Liver (tissue), 8 donors: ENCODE measurements at regions not wholly inside any gene's neighbourhood (a gene's known extent, or its start where the extent isn't known, plus 50 kb on each side); places are given as distances from the start of the nearest gene placed in this dataset.

Experiments used
- DNase-seq: peaks from one replicate; pipeline ENCODE4 v3.0.0-alpha.2; 2017; ENCODE audit warnings: low spot score
- H3K27ac ChIP-seq, 2 donors: one replicate each; pipeline ENCODE4 v1.7.0; 2013; ENCODE audit warnings: inconsistent platforms in 2 of 2, low read length in 2 of 2, control low read depth in 1 of 2, low read depth in 1 of 2, mild to moderate bottlenecking in 1 of 2
- H3K27me3 ChIP-seq, 4 donors: one replicate each; pipeline versions ENCODE4 v1.6.1 to v1.7.0; 2013; ENCODE audit warnings: low read length in 3 of 4, inconsistent platforms in 1 of 4, mild to moderate bottlenecking in 1 of 4, moderate library complexity in 1 of 4; ENCODE audit not compliant: control insufficient read depth in 4 of 4, insufficient read depth in 4 of 4
- H3K36me3 ChIP-seq, 4 donors: one replicate each; pipeline versions ENCODE4 v1.6.1 to v1.7.0; 2013; ENCODE audit warnings: low read length in 3 of 4, mild to moderate bottlenecking in 3 of 4, low read depth in 1 of 4, moderate library complexity in 1 of 4; ENCODE audit not compliant: control insufficient read depth in 4 of 4, insufficient read depth in 3 of 4
- H3K4me1 ChIP-seq, 4 donors: one replicate each; pipeline versions ENCODE4 v1.6.1 to v1.7.0; 2013; ENCODE audit warnings: low read length in 3 of 4, mild to moderate bottlenecking in 3 of 4, moderate library complexity in 1 of 4; ENCODE audit not compliant: control insufficient read depth in 4 of 4, insufficient read depth in 4 of 4
- H3K4me3 ChIP-seq, 3 donors: one replicate each; pipeline versions ENCODE4 v1.6.1 to v1.7.0; 2013; ENCODE audit warnings: low read length in 3 of 3, control low read depth in 1 of 3, low read depth in 1 of 3, mild to moderate bottlenecking in 1 of 3
- H3K9ac ChIP-seq, 2 donors: one replicate each; pipeline ENCODE4 v1.7.0; 2013; ENCODE audit warnings: low read length in 2 of 2, mild to moderate bottlenecking in 2 of 2, moderate library complexity in 2 of 2, control low read depth in 1 of 2, low read depth in 1 of 2
- H3K9me3 ChIP-seq, 4 donors: one replicate each; pipeline versions ENCODE4 v1.6.1 to v1.7.0; 2013; ENCODE audit warnings: low read length in 3 of 4; ENCODE audit not compliant: control insufficient read depth in 4 of 4
- ATF3 ChIP-seq: IDR thresholded peaks from 2 replicates; pipeline ENCODE4 v1.6.1; 2016; ENCODE audit warnings: antibody characterized with exemption
- EGR1 ChIP-seq, 2 donors: IDR thresholded peaks; 2 replicates each; pipeline ENCODE4 v1.6.1; 2016 to 2018; ENCODE audit warnings: antibody characterized with exemption in 2 of 2, low read depth in 2 of 2
- FOXA1 ChIP-seq: IDR thresholded peaks from 2 replicates; pipeline ENCODE4 v1.6.1; 2016; ENCODE audit warnings: antibody characterized with exemption
- FOXA2 ChIP-seq: IDR thresholded peaks from 2 replicates; pipeline ENCODE4 v1.6.1; 2016; ENCODE audit warnings: antibody characterized with exemption
- GABPA ChIP-seq, 2 donors: IDR thresholded peaks in 1 of 2; conservative IDR thresholded peaks in 1 of 2; 2 replicates each; pipeline ENCODE4 v1.6.1; 2016; ENCODE audit warnings: antibody characterized with exemption in 2 of 2, mild to moderate bottlenecking in 1 of 2, moderate library complexity in 1 of 2
- HNF4A ChIP-seq, 2 donors: conservative IDR thresholded peaks; 2 replicates each; pipeline ENCODE4 v1.6.1; 2016; ENCODE audit warnings: antibody characterized with exemption in 2 of 2, mild to moderate bottlenecking in 2 of 2
- HNF4G ChIP-seq: IDR thresholded peaks from 2 replicates; pipeline ENCODE4 v1.6.1; 2016; ENCODE audit warnings: antibody characterized with exemption
- JUND ChIP-seq, 2 donors: IDR thresholded peaks; 2 replicates each; pipeline ENCODE4 v1.6.1; 2016; ENCODE audit warnings: antibody characterized with exemption in 2 of 2
- NR2F2 ChIP-seq: IDR thresholded peaks from 2 replicates; pipeline ENCODE4 v1.6.1; 2016; ENCODE audit warnings: antibody characterized with exemption
- RXRA ChIP-seq, 2 donors: IDR thresholded peaks; 2 replicates each; pipeline ENCODE4 v1.6.1; 2017 to 2018; ENCODE audit warnings: antibody characterized with exemption in 2 of 2, mild to moderate bottlenecking in 1 of 2
- TAF1 ChIP-seq: conservative IDR thresholded peaks from 2 replicates; pipeline ENCODE4 v1.6.1; 2016; ENCODE audit warnings: antibody characterized with exemption, mild to moderate bottlenecking
- YY1 ChIP-seq: IDR thresholded peaks from 2 replicates; pipeline ENCODE4 v1.6.1; 2016; ENCODE audit warnings: antibody characterized with exemption, mild to moderate bottlenecking
- WGBS: extraction: QIAGEN DNeasy Blood & Tissue Kit; methylation state at CpG from one replicate; pipeline ENCODE4 v1.1.7; 2013; 5-methylcytosine and 5-hydroxymethylcytosine counted together
- TF ChIP-seq, protein P1 (sequence below): fragments of 150-350 bp; IDR thresholded peaks from 2 replicates; pipeline ENCODE4 v1.5.1; 2017; ENCODE audit warnings: improper control_type of control experiment, low read depth, low read length; ENCODE audit not compliant: missing input control
- TF ChIP-seq, protein P2 (sequence below): IDR thresholded peaks from 2 replicates; pipeline ENCODE4 v1.6.1; 2016; ENCODE audit warnings: antibody characterized with exemption
- donor health status: healthy.
- donor health status: healthy.
- donor health status: healthy.
- donor health status: healthy.
- donor health status: healthy.

- TF ChIP-seq ATF3 = no peak
- TF ChIP-seq NR2F2 = no peak
- no peak for TF ChIP-seq FOXA1
- TF ChIP-seq JUND (IDR thresholded peaks at IDR 0.05) = no peak
- TF ChIP-seq YY1 = no peak
- no peak for TF ChIP-seq HNF4G
- no peak for TF ChIP-seq HNF4A (conservative IDR thresholded peaks at IDR 0.05)
- TF ChIP-seq, protein P1, sequence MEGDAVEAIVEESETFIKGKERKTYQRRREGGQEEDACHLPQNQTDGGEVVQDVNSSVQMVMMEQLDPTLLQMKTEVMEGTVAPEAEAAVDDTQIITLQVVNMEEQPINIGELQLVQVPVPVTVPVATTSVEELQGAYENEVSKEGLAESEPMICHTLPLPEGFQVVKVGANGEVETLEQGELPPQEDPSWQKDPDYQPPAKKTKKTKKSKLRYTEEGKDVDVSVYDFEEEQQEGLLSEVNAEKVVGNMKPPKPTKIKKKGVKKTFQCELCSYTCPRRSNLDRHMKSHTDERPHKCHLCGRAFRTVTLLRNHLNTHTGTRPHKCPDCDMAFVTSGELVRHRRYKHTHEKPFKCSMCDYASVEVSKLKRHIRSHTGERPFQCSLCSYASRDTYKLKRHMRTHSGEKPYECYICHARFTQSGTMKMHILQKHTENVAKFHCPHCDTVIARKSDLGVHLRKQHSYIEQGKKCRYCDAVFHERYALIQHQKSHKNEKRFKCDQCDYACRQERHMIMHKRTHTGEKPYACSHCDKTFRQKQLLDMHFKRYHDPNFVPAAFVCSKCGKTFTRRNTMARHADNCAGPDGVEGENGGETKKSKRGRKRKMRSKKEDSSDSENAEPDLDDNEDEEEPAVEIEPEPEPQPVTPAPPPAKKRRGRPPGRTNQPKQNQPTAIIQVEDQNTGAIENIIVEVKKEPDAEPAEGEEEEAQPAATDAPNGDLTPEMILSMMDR = no peak
These were observed 888.8 kb downstream of the SLITRK6 start (continued) for GRCh38 chr13:84910423-84910822.

DNA sequence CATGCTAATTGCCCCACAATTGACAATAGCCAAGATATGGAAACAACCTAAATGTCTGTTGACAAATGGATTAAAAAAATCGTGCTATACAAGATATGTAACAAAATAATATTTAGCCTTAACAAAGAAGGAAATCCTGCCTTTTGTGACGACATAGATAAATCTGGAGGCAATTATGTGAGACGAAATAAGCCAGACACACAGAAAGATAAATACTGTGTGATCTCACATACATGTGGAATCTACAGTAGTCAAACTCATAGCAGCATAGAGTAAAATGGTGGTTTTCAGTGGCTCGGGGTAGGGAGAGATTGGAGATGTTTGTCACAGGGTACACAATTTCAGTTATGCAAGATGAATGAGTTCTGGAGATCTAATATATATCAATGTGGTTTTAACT lies 895.8 kb downstream of the SLITRK6 start:
- DNase-seq = no peak
- H3K36me3 ChIP-seq = no peaks in the 10 kb centered on the region
- TF ChIP-seq FOXA1 = no peak
- no peak for TF ChIP-seq NR2F2
- TF ChIP-seq EGR1 (IDR thresholded peaks at IDR 0.05; ENCODE audit: low read depth in 2 of 2) = no peak
- no peaks in the 10 kb centered on the region for H3K9me3 ChIP-seq
- 30% methylated on average over 4 of the region's 4 CpGs for WGBS
- H3K27me3 ChIP-seq = peaks cover 0 to 13% (median 2%) of the 10 kb centered on the region in 4 donors
- H3K4me1 ChIP-seq = no peaks in the 10 kb centered on the region
- H3K27ac ChIP-seq = no peak overlapping the region
- no peak overlapping the region for H3K4me3 ChIP-seq
- no peak overlapping the region for H3K9ac ChIP-seq

DNA sequence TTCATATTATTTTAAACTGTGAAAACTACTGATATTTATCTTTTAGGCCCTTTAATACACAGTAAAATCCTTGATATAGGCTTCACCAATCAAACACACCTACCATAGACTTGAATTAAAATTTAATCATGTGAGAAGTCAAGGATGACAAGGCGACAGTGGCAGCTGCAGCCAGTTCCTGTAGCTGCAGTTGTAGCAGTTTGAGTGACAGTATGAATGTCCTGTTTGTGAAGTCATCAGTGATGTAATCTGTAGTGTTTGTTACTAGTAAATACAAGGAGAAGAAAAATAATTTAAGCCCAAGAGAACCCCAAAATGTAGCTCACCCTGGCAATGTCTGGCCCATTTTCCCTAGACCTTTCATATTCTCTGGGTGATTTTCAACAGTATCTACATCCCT lies 897.0 kb downstream of the SLITRK6 start:
- Histone ChIP-seq H3K27ac (no peak overlapping the region), H3K4me3 (no peak overlapping the region), H3K27me3 (peaks cover 0 to 14% (median 2%) of the 10 kb centered on the region in 4 donors), H3K9ac (no peak overlapping the region), H3K4me1 (no peaks in the 10 kb centered on the region), H3K9me3 (no peaks in the 10 kb centered on the region), H3K36me3 (no peaks in the 10 kb centered on the region)
- TF ChIP-seq, protein P2, sequence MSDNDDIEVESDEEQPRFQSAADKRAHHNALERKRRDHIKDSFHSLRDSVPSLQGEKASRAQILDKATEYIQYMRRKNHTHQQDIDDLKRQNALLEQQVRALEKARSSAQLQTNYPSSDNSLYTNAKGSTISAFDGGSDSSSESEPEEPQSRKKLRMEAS = no peak
- no peak for TF ChIP-seq GABPA (IDR thresholded peaks at IDR 0.05 in 1 of 2, conservative IDR thresholded peaks at IDR 0.05 in 1 of 2)
- no peak for TF ChIP-seq RXRA (IDR thresholded peaks at IDR 0.05)
- no peak for TF ChIP-seq ATF3
- no peak for TF ChIP-seq FOXA1
- no peak for TF ChIP-seq TAF1
- TF ChIP-seq, protein P1 = no peak
- no peak for TF ChIP-seq HNF4G
- TF ChIP-seq FOXA2 = no peak
- no peak for DNase-seq
- WGBS = 66% methylated on average over 1 of the region's 1 CpG
